ENCODE measurements at regions not wholly inside any gene's neighbourhood (a gene's known extent, or its start where the extent isn't known, plus 50 kb on each side); places are given as distances from the start of the nearest gene placed in this dataset.
A peak's percentile ranks its signal among the peaks of the same experiment; 100 is the strongest.

GRCh38 chr3:176376531-176376930, 820.8 kb downstream of the TBL1XR1 start:
- no peak for DNase-seq (ENCODE audit: extremely low read depth, insufficient read length)
- H3K27me3 ChIP-seq (replicated peaks; ENCODE audit: control insufficient read depth, insufficient read depth, low read length) = no peaks in the 10 kb centered on the region
- H3K36me3 ChIP-seq (ENCODE audit: control insufficient read depth, insufficient read depth, low read length) = no peaks in the 10 kb centered on the region
- no peak for TF ChIP-seq CTCF (IDR thresholded peaks at IDR 0.05; ENCODE audit: insufficient read depth, low read length, poor library complexity, severe bottlenecking)
- H3K4me3 ChIP-seq (replicated peaks; ENCODE audit: low read depth, low read length) = no peak overlapping the region

DNA sequence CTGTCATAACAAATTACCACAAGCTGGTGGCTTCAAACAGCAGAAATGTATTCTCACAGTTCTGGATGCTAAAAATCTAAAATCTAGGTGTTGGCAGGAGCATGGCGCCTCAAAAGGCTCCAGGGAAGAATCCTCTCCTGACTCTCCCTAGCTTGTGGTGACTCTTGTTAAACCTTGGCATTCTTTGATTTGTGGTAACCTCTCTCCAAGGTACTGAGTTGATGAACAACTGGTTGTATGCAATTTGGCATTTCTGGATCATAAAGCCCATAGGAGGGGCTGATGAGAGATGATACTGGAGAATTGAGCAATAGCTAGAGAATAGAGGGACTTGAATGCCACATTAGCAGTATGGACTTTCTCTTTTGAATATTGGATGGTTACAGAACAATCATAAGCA, 821.8 kb downstream of the TBL1XR1 start:
- TF ChIP-seq CTCF (IDR thresholded peaks at IDR 0.05; ENCODE audit: insufficient read depth, low read length, poor library complexity, severe bottlenecking) = no peak
- no peaks in the 10 kb centered on the region for H3K27me3 ChIP-seq (replicated peaks; ENCODE audit: control insufficient read depth, insufficient read depth, low read length)
- H3K36me3 ChIP-seq (ENCODE audit: control insufficient read depth, insufficient read depth, low read length) = no peaks in the 10 kb centered on the region
- no peak overlapping the region for H3K4me3 ChIP-seq (replicated peaks; ENCODE audit: low read depth, low read length)
- DNase-seq (ENCODE audit: extremely low read depth, insufficient read length) = no peak

- H3K27me3 ChIP-seq (replicated peaks; ENCODE audit: control insufficient read depth, insufficient read depth, low read length) = no peaks in the 10 kb centered on the region
- H3K4me3 ChIP-seq (replicated peaks; ENCODE audit: low read depth, low read length) = no peak overlapping the region
- H3K36me3 ChIP-seq (ENCODE audit: control insufficient read depth, insufficient read depth, low read length) = no peaks in the 10 kb centered on the region
- TF ChIP-seq CTCF (IDR thresholded peaks at IDR 0.05; ENCODE audit: insufficient read depth, low read length, poor library complexity, severe bottlenecking) = no peak
- DNase-seq (ENCODE audit: extremely low read depth, insufficient read length) = no peak
Observed at GRCh38 chr3:176362191-176362731, 835.0 kb downstream of the TBL1XR1 start.

GRCh38 chr3:176359211-176359610, 838.1 kb downstream of the TBL1XR1 start:
- Histone ChIP-seq H3K4me3 (replicated peaks; ENCODE audit: low read depth, low read length) (no peak overlapping the region), H3K27me3 (replicated peaks; ENCODE audit: control insufficient read depth, insufficient read depth, low read length) (no peaks in the 10 kb centered on the region), H3K36me3 (ENCODE audit: control insufficient read depth, insufficient read depth, low read length) (no peaks in the 10 kb centered on the region)
- peak; percentile 9 for TF ChIP-seq CTCF (IDR thresholded peaks at IDR 0.05; ENCODE audit: insufficient read depth, low read length, poor library complexity, severe bottlenecking)
- DNase-seq (ENCODE audit: extremely low read depth, insufficient read length) = no peak

GRCh38 chr3:176357891-176358290, 839.4 kb downstream of the TBL1XR1 start:
- TF ChIP-seq CTCF (IDR thresholded peaks at IDR 0.05; ENCODE audit: insufficient read depth, low read length, poor library complexity, severe bottlenecking) = no peak
- Histone ChIP-seq H3K27me3 (replicated peaks; ENCODE audit: control insufficient read depth, insufficient read depth, low read length) (no peaks in the 10 kb centered on the region), H3K4me3 (replicated peaks; ENCODE audit: low read depth, low read length) (no peak overlapping the region), H3K36me3 (ENCODE audit: control insufficient read depth, insufficient read depth, low read length) (no peaks in the 10 kb centered on the region)
- DNase-seq (ENCODE audit: extremely low read depth, insufficient read length) = no peak

DNA sequence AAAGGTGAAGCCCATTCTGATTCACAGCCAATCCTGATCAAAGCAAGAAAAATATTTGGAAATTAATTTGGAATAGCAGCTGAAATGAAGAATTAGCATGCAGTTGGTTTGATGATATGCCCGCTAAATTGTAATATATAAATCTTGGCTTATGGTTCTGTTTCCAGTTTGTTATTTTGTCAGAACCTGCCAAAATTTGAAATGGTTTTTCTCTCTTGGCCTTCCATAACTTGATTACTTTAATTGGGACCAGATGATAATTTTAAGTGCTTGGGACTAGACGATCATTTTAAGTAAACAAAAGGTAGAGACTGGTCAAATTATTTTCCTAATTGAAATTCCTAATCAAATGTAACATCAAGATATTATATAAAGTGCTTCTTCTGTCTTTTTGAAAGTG, 842.4 kb downstream of the TBL1XR1 start:
- H3K4me3 ChIP-seq (replicated peaks; ENCODE audit: low read depth, low read length) = no peak overlapping the region
- TF ChIP-seq CTCF (IDR thresholded peaks at IDR 0.05; ENCODE audit: insufficient read depth, low read length, poor library complexity, severe bottlenecking) = no peak

More for the DNA sequence above, 842.4 kb downstream of the TBL1XR1 start:
- DNase-seq (ENCODE audit: extremely low read depth, insufficient read length) = no peak
- no peaks in the 10 kb centered on the region for H3K27me3 ChIP-seq (replicated peaks; ENCODE audit: control insufficient read depth, insufficient read depth, low read length)
- H3K36me3 ChIP-seq (ENCODE audit: control insufficient read depth, insufficient read depth, low read length) = no peaks in the 10 kb centered on the region
